Glutamatergic neuron (in vitro differentiated cells): ENCODE measurements at regions not wholly inside any gene's neighbourhood (a gene's known extent, or its start where the extent isn't known, plus 50 kb on each side); places are given as distances from the start of the nearest gene placed in this dataset.

Experiments
- DNase-seq: peaks from one replicate; pipeline ENCODE4 v3.0.0; 2022
- H3K27ac Mint-ChIP-seq: one replicate; pipeline ENCODE4 v1.8.0; 2020; ENCODE audit warnings: mild to moderate bottlenecking, mixed read lengths, inconsistent platforms; ENCODE audit not compliant: unreplicated experiment
- H3K27me3 Mint-ChIP-seq: one replicate; pipeline ENCODE4 v1.8.0; 2020; ENCODE audit warnings: mild to moderate bottlenecking, moderate library complexity, mixed read lengths, inconsistent platforms; ENCODE audit not compliant: unreplicated experiment
- H3K36me3 Mint-ChIP-seq: one replicate; pipeline ENCODE4 v1.8.0; 2020; ENCODE audit warnings: mild to moderate bottlenecking, mixed read lengths, inconsistent platforms; ENCODE audit not compliant: unreplicated experiment
- H3K4me1 Mint-ChIP-seq: one replicate; pipeline ENCODE4 v1.8.0; 2020; ENCODE audit warnings: mild to moderate bottlenecking, low read depth, mixed read lengths, inconsistent platforms; ENCODE audit not compliant: unreplicated experiment
- H3K4me3 Mint-ChIP-seq: one replicate; pipeline ENCODE4 v1.8.0; 2020; ENCODE audit warnings: mild to moderate bottlenecking, mixed read lengths, inconsistent platforms; ENCODE audit not compliant: unreplicated experiment
- H3K9me3 Mint-ChIP-seq: one replicate; pipeline ENCODE4 v1.8.0; 2020; ENCODE audit warnings: mild to moderate bottlenecking, moderate library complexity, mixed read lengths, inconsistent platforms; ENCODE audit not compliant: unreplicated experiment
- TF ChIP-seq, protein P1 (sequence below): fragments of 200-600 bp; sonication (generic); IDR thresholded peaks from one replicate; pipeline ENCODE4 v1.5.0; 2021; ENCODE audit not compliant: partially characterized antibody, unreplicated experiment

DNA sequence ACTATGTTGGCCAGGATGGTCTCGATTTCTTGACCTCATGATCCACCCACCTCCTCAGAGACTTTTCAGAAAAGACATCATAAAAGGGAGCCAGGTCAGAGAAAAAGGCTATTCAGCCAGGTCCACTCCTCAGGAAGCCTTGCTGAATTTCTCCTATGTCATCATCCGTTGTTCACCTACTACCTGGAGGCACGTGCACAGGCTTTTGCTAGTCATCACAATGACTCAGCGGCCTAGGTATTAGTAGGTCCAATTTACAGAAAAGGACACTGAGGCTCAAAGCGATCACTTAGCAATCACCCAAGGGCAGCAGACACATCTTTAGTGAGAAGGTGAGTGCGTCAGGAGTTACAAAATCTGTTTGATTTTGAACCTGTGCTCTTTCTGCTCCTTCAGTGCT, 72.3 kb upstream of the RAD23B start:
- no peak for DNase-seq
- TF ChIP-seq, protein P1, sequence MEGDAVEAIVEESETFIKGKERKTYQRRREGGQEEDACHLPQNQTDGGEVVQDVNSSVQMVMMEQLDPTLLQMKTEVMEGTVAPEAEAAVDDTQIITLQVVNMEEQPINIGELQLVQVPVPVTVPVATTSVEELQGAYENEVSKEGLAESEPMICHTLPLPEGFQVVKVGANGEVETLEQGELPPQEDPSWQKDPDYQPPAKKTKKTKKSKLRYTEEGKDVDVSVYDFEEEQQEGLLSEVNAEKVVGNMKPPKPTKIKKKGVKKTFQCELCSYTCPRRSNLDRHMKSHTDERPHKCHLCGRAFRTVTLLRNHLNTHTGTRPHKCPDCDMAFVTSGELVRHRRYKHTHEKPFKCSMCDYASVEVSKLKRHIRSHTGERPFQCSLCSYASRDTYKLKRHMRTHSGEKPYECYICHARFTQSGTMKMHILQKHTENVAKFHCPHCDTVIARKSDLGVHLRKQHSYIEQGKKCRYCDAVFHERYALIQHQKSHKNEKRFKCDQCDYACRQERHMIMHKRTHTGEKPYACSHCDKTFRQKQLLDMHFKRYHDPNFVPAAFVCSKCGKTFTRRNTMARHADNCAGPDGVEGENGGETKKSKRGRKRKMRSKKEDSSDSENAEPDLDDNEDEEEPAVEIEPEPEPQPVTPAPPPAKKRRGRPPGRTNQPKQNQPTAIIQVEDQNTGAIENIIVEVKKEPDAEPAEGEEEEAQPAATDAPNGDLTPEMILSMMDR, result no peak
- no peaks in the 10 kb centered on the region for H3K9me3 Mint-ChIP-seq
- no peak overlapping the region for H3K4me3 Mint-ChIP-seq
- no peaks in the 10 kb centered on the region for H3K36me3 Mint-ChIP-seq
- no peak overlapping the region for H3K27ac Mint-ChIP-seq
- no peaks in the 10 kb centered on the region for H3K4me1 Mint-ChIP-seq
- H3K27me3 Mint-ChIP-seq, result peaks cover 1% of the 10 kb centered on the region

DNA sequence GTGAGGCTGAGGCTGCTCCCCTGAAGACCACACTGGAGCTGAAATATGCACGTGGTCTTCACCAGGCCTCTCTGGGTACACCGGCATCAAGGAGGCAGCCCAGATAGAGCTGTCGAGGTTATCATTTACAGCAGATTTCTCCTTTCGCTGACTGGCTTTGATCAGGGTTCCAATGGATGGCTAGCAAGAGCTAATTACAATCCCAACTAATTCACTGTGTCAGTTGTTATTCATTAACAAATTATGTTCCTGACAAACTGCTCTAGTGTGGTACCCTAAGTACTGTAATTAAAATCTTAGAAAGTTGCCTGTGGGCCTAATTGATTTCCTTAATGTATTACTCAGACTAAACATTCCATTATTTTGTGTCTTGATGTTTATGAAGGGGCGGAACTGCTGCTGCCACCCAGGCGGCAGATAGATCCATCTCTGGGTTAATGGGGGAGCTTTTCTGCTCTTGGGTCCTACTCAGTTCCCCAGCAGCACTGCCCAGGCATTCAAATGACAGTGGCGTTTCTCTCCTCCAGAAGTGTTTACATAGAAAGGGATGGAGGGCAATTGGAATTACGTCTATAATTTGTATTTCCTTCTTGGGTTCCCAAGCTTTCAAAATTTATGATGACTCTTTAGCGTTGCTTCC, 71.7 kb upstream of the RAD23B start:
- Mint-ChIP-seq H3K4me3 (no peak overlapping the region), H3K27ac (no peak overlapping the region), H3K9me3 (no peaks in the 10 kb centered on the region), H3K4me1 (no peaks in the 10 kb centered on the region), H3K36me3 (no peaks in the 10 kb centered on the region), H3K27me3 (no peaks in the 10 kb centered on the region)
- no peak for DNase-seq
- TF ChIP-seq, protein P1, result no peak

DNA sequence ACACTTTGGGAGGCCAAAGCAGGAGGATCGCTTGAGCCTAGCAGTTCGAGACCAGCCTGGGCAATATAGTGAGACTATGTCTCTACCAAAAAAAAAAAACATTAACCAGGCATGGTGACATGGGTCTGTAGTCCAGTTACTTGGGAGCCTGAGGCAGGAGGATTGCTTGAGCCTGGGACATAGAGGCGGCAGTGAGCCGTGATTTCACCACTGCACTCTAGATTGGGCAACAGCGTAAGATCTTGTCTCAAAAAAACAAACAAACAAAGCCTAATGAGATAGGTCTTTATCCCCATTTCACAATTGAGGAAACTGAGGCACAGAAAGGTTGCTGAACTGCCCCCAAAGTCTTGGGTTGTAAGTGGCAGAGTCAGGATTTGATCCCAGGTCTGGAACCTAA, 70.5 kb upstream of the RAD23B start:
- no peak for DNase-seq
- Mint-ChIP-seq H3K4me3 (no peak overlapping the region), H3K36me3 (no peaks in the 10 kb centered on the region), H3K4me1 (no peaks in the 10 kb centered on the region), H3K27me3 (no peaks in the 10 kb centered on the region), H3K9me3 (no peaks in the 10 kb centered on the region), H3K27ac (no peak overlapping the region)
- TF ChIP-seq, protein P1, result no peak

DNA sequence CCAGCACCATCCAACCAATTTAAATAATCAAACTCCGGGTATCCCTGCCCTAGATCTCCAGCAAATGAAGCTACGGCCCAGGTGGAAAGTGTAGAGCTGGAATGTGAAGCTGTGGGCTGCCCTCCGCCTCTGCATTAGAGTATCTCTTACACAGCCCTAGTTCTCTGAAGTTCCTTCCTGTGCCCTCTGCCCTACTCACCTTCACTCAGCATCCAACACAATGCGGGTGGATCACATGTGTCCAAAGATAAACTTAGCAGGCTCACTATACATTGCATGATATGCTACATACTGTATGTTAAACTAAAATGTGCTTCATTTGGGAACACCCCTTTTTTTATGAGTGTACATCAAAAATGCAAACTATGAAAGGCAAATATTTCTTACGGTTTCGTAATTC, 70.0 kb upstream of the RAD23B start:
- H3K27ac Mint-ChIP-seq, result no peak overlapping the region
- DNase-seq, result no peak
- no peaks in the 10 kb centered on the region for H3K9me3 Mint-ChIP-seq
- H3K4me3 Mint-ChIP-seq, result no peak overlapping the region
- no peaks in the 10 kb centered on the region for H3K27me3 Mint-ChIP-seq
- H3K36me3 Mint-ChIP-seq, result no peaks in the 10 kb centered on the region
- no peaks in the 10 kb centered on the region for H3K4me1 Mint-ChIP-seq
- TF ChIP-seq, protein P1, result no peak

DNA sequence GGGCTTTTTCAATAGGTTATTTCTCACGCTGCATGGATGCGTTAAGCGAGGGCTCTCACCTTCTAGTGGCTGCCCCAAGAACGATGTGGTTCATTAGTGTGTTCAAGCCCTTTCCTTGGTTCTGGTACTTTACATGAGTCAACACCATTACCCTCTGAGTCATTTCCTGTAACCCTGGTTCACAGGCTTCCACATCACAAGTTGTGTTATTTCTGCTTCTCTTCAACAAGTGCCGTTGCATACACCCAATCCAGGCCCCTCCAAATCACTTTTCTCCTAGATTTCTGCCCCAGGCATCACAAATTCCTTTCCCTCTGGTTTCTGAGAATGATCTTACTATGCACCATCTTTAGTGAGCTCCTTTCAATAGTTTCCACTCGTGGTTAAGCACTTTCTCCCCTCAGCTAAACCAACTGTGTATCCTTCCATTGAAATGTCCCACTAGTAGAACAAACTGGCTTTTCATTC, 69.5 kb upstream of the RAD23B start:
- DNase-seq, result no peak

More for the DNA sequence above, 69.5 kb upstream of the RAD23B start:
- Mint-ChIP-seq H3K4me3 (no peak overlapping the region), H3K27ac (no peak overlapping the region), H3K27me3 (no peaks in the 10 kb centered on the region), H3K4me1 (no peaks in the 10 kb centered on the region), H3K36me3 (no peaks in the 10 kb centered on the region), H3K9me3 (no peaks in the 10 kb centered on the region)
- TF ChIP-seq, protein P1, result no peak
